ENCODE measurements at regions not wholly inside any gene's neighbourhood (a gene's known extent, or its start where the extent isn't known, plus 50 kb on each side); places are given as distances from the start of the nearest gene placed in this dataset.

DNA sequence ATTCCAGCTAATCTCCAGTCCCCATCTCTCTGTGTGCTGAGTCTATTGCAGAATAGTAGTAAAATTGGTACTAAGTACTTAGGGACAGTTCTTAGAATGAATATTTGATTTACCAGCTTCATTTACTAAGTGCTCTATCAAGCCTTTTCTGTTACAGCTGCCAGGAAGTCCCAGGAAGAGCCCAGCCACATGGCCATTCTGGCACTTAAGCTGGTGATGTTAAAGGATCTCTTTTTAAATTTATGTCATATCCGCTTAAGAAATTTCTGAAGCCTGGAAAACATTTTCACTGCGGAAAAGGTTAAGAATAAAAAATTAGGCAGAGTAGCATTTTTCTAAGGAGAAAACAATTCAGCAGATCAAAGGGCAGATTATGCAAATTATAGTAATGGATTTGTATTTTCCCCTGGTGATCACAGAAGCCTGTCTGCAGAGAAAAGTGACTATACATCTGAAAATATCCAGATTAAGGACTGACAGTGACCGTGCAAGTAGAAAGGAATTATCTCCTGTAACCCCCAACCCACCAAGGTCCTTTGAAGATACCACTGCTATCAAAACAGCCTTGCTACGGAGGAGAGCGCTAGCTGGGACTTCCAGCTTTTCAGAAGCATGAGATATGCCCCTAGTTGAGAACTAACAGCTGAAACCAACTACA, 260.8 kb downstream of the SH3BP4 start:
- ATAC-seq = no peak

GRCh38 chr2:235215248-235215647, 263.4 kb downstream of the SH3BP4 start:
- Histone ChIP-seq H3K27me3 (ENCODE audit: insufficient read depth) (no peaks in the 10 kb centered on the region), H3K36me3 (ENCODE audit: insufficient read depth) (no peaks in the 10 kb centered on the region), H2AFZ (no peak overlapping the region), H3K4me3 (no peak overlapping the region), H4K20me1 (replicated peaks; ENCODE audit: insufficient read depth) (no peaks in the 10 kb centered on the region), H3K4me1 (ENCODE audit: insufficient read depth) (peaks cover 20% of the 10 kb centered on the region), H3K9me2 (ENCODE audit: insufficient read depth) (no peaks in the 10 kb centered on the region), H3K27ac (ENCODE audit: low read depth) (no peak overlapping the region), H3K4me2 (no peak overlapping the region), H3F3A (replicated peaks; ENCODE audit: low read depth) (no peaks in the 10 kb centered on the region), H3K79me2 (replicated peaks; ENCODE audit: insufficient read depth) (no peaks in the 10 kb centered on the region)
- H3K4me3 Mint-ChIP-seq = no peak overlapping the region
- peaks cover 2% of the 10 kb centered on the region; the same call in 1 of the 3 replicates for H3K9me3 Mint-ChIP-seq
- H3K27me3 Mint-ChIP-seq (ENCODE audit: insufficient read depth, low read depth, poor library complexity) = peaks cover 6% of the 10 kb centered on the region
- H3K27ac Mint-ChIP-seq = no peak overlapping the region
- DNase-seq (ENCODE audit: low spot score) (no peak), ATAC-seq (no peak)
- H3K36me3 Mint-ChIP-seq (ENCODE audit: low read depth) = no peaks in the 10 kb centered on the region; the same call in 2 of the 3 replicates
- H3K4me1 Mint-ChIP-seq = peaks cover 25% of the 10 kb centered on the region
- TF ChIP-seq STAT1 (IDR thresholded peaks at IDR 0.05; ENCODE audit: unreplicated experiment) (no peak), EZH2 (IDR thresholded peaks at IDR 0.05; ENCODE audit: low read depth, unreplicated experiment) (no peak), CTCF (conservative IDR thresholded peaks at IDR 0.05; ENCODE audit: low read depth in 2 of 2) (no peak), NANOG (IDR thresholded peaks at IDR 0.05; ENCODE audit: borderline replicate concordance) (no peak), ZNF114 (CRISPR knock-in tag; IDR thresholded peaks at IDR 0.05) (no peak), ZNF331 (CRISPR knock-in tag; IDR thresholded peaks at IDR 0.05; ENCODE audit: low read depth) (no peak), POLR2AphosphoS5 (IDR thresholded peaks at IDR 0.05; ENCODE audit: low read depth) (no peak), EZH2phosphoT487 (IDR thresholded peaks at IDR 0.05; ENCODE audit: unreplicated experiment) (no peak), CREB1 (CRISPR knock-in tag; IDR thresholded peaks at IDR 0.05; ENCODE audit: low read depth) (no peak), REST (IDR thresholded peaks at IDR 0.05; ENCODE audit: unreplicated experiment) (no peak)

More for the DNA sequence above, 260.8 kb downstream of the SH3BP4 start:
- peaks cover 4% of the 10 kb centered on the region; the same call in 2 of the 3 replicates for H3K36me3 Mint-ChIP-seq (ENCODE audit: low read depth)
- peaks cover 10% of the 10 kb centered on the region for H3K27me3 Mint-ChIP-seq (ENCODE audit: insufficient read depth, low read depth, poor library complexity)
- no peak overlapping the region for H2AFZ ChIP-seq
- peaks cover 5% of the 10 kb centered on the region; the same call in 2 of the 3 replicates for H3K9me3 Mint-ChIP-seq
- H3K27me3 ChIP-seq (ENCODE audit: insufficient read depth) = no peaks in the 10 kb centered on the region
- peaks cover 20% of the 10 kb centered on the region for H3K4me1 ChIP-seq (ENCODE audit: insufficient read depth)
- TF ChIP-seq EZH2phosphoT487 (IDR thresholded peaks at IDR 0.05; ENCODE audit: unreplicated experiment) (no peak), STAT1 (IDR thresholded peaks at IDR 0.05; ENCODE audit: unreplicated experiment) (no peak), JUNB (IDR thresholded peaks at IDR 0.05; ENCODE audit: unreplicated experiment) (no peak)
- no peaks in the 10 kb centered on the region for H4K20me1 ChIP-seq (replicated peaks; ENCODE audit: insufficient read depth)
- H3K4me2 ChIP-seq = peak overlapping the region; percentile 47
- H3F3A ChIP-seq (replicated peaks; ENCODE audit: low read depth) = no peaks in the 10 kb centered on the region
- no peaks in the 10 kb centered on the region for H3K79me2 ChIP-seq (replicated peaks; ENCODE audit: insufficient read depth)
- H3K9me2 ChIP-seq (ENCODE audit: insufficient read depth) = no peaks in the 10 kb centered on the region
- no peaks in the 10 kb centered on the region for H3K36me3 ChIP-seq (ENCODE audit: insufficient read depth)
- no peak overlapping the region for H3K4me3 Mint-ChIP-seq
- no peak overlapping the region for H3K27ac ChIP-seq (ENCODE audit: low read depth)
- H3K4me3 ChIP-seq = no peak overlapping the region
- no peak for DNase-seq (ENCODE audit: low spot score)
- H3K4me1 Mint-ChIP-seq = peaks cover 25% of the 10 kb centered on the region
- H3K27ac Mint-ChIP-seq = no peak overlapping the region

Measured in GM23338 (cell line).